A673 (cell line): ENCODE measurements at regions not wholly inside any gene's neighbourhood (a gene's known extent, or its start where the extent isn't known, plus 50 kb on each side); places are given as distances from the start of the nearest gene placed in this dataset.

Experiments used
- BruUV-seq: library from RNA; stranded (reverse); fragments of 400-500 nt; replicated peaks from 2 replicates; lab custom pipeline; 2021; lab: Mats Ljungman, UMichigan
- CTCF ChIA-PET: fragments of 300-600 bp; sonication (Branson Sonifier 250); formaldehyde crosslinking; loops from one replicate; lab custom pipeline; 2022; ENCODE audit warnings: antibody characterized with exemption; lab: Charles Lee
- POLR2A ChIA-PET: fragments of 300-600 bp; sonication (Branson Sonifier 250); formaldehyde crosslinking; loops from one replicate; lab custom pipeline; 2022; ENCODE audit warnings: antibody characterized with exemption; ENCODE audit not compliant: low non-redundant PET; lab: Charles Lee
- DNase-seq: peaks from one replicate; pipeline ENCODE4 v3.0.0-alpha.2; 2015; ENCODE audit warnings: low spot score
- H3K27ac ChIP-seq: fragments of 200-600 bp; sonication (generic); 2 replicates; pipeline ENCODE4 v1.5.1; 2016; ENCODE audit warnings: mixed run types, low read depth, mild to moderate bottlenecking, mixed read lengths, antibody characterized with exemption, low read length; ENCODE audit not compliant: poor library complexity, severe bottlenecking
- H3K27me3 ChIP-seq: fragments of 200-600 bp; sonication (generic); replicated peaks from 2 replicates; pipeline ENCODE4 v1.6.1; 2017; ENCODE audit warnings: mixed run types, low read depth, mild to moderate bottlenecking, mixed read lengths, antibody characterized with exemption, low read length; ENCODE audit not compliant: insufficient read depth, poor library complexity
- H3K36me3 ChIP-seq: fragments of 200-600 bp; sonication (generic); 2 replicates; pipeline ENCODE4 v1.6.1; 2016; ENCODE audit warnings: mixed run types, mild to moderate bottlenecking, mixed read lengths, antibody characterized with exemption, low read length; ENCODE audit not compliant: insufficient read depth, poor library complexity, severe bottlenecking
- H3K4me1 ChIP-seq: fragments of 200-600 bp; sonication (generic); 2 replicates; pipeline ENCODE4 v1.6.1; 2017; ENCODE audit warnings: mixed run types, mild to moderate bottlenecking, mixed read lengths, antibody characterized with exemption, low read length; ENCODE audit not compliant: insufficient read depth, poor library complexity, severe bottlenecking
- H3K4me3 ChIP-seq: fragments of 200-600 bp; sonication (generic); 2 replicates; pipeline ENCODE4 v1.5.1; 2016; ENCODE audit warnings: low read depth, mixed run types, mild to moderate bottlenecking, mixed read lengths, low read length; ENCODE audit not compliant: poor library complexity, severe bottlenecking
- H3K9me3 ChIP-seq: fragments of 200-600 bp; sonication (generic); 2 replicates; pipeline ENCODE4 v1.6.1; 2016; ENCODE audit warnings: mixed run types, low read depth, mild to moderate bottlenecking, mixed read lengths, antibody characterized with exemption, low read length; ENCODE audit not compliant: poor library complexity, severe bottlenecking
- CTCF ChIP-seq: fragments of 300-800, 200-600 bp; sonication (generic); conservative IDR thresholded peaks from 2 replicates; pipeline ENCODE4 v1.5.1; 2017; ENCODE audit warnings: low read depth, mild to moderate bottlenecking, antibody characterized with exemption, low read length, moderate library complexity, mixed read lengths
- EZH2 ChIP-seq: fragments of 200-600 bp; sonication (generic); IDR thresholded peaks from 2 replicates; pipeline ENCODE4 v1.6.1; 2017; ENCODE audit warnings: borderline replicate concordance, low read depth, mild to moderate bottlenecking, mixed read lengths, antibody characterized with exemption, low read length; ENCODE audit not compliant: poor library complexity, severe bottlenecking
- intact Hi-C: fragments of 100-400 bp; cut with micrococcal nuclease; formaldehyde crosslinking; loops from one replicate; pipeline ENCODE4 v1.10.0; 2022; ENCODE audit not compliant: unreplicated experiment

GRCh38 chr15:77798151-77798835 is 165.6 kb upstream of the LINGO1 start:
- H3K27me3 ChIP-seq = no peaks in the 10 kb centered on the region
- CTCF ChIA-PET = interaction anchor here (1.4 kb wide), 1 partner anchor 13 kb away, joined by 4 read pairs; no protein-coding TSS in a partner anchor
- peak overlapping the region; percentile 47 for H3K27ac ChIP-seq
- TF ChIP-seq EZH2 (no peak), CTCF (no peak)
- POLR2A ChIA-PET = no interaction called here
- no peaks in the 10 kb centered on the region for H3K36me3 ChIP-seq
- BruUV-seq = no TSS peak
- no peak overlapping the region for H3K4me3 ChIP-seq
- DNase-seq = no peak
- H3K9me3 ChIP-seq = no peaks in the 10 kb centered on the region
- intact Hi-C loops = no loop called here
- H3K4me1 ChIP-seq = peaks cover 19% of the 10 kb centered on the region

- POLR2A ChIA-PET = interaction anchor here (0.7 kb wide), 1 partner anchor 45 kb away, joined by 3 read pairs; no protein-coding TSS in a partner anchor
- H3K27ac ChIP-seq = no peak overlapping the region
Measured at GRCh38 chr15:77797270-77797669, 164.6 kb upstream of the LINGO1 start.

GRCh38 chr15:77796046-77796729 is 163.5 kb upstream of the LINGO1 start:
- BruUV-seq = no TSS peak
- TF ChIP-seq EZH2 (no peak), CTCF (no peak)
- no peaks in the 10 kb centered on the region for H3K9me3 ChIP-seq
- H3K4me3 ChIP-seq = no peak overlapping the region
- H3K27ac ChIP-seq = no peak overlapping the region
- peaks cover 7% of the 10 kb centered on the region for H3K4me1 ChIP-seq
- ChIA-PET CTCF (no interaction called here), POLR2A (no interaction called here)
- H3K27me3 ChIP-seq = no peaks in the 10 kb centered on the region
- intact Hi-C loops = no loop called here
- H3K36me3 ChIP-seq = peaks cover 6% of the 10 kb centered on the region
- DNase-seq = no peak

More at GRCh38 chr15:77797270-77797669, 164.6 kb upstream of the LINGO1 start:
- no peak for TF ChIP-seq EZH2
- TF ChIP-seq CTCF = no peak
- Histone ChIP-seq H3K9me3 (no peaks in the 10 kb centered on the region), H3K36me3 (no peaks in the 10 kb centered on the region), H3K4me3 (no peak overlapping the region), H3K27me3 (no peaks in the 10 kb centered on the region), H3K4me1 (peaks cover 13% of the 10 kb centered on the region)
- CTCF ChIA-PET = interaction anchor here (0.6 to 1.4 kb wide), 2 partner anchors 12 to 768 kb away, joined by 4 to 5 read pairs; no protein-coding TSS in a partner anchor
- intact Hi-C loops = no loop called here
- no peak for DNase-seq
- BruUV-seq = no TSS peak
